Prostate gland (tissue), 2 donors: ENCODE measurements at regions not wholly inside any gene's neighbourhood (a gene's known extent, or its start where the extent isn't known, plus 50 kb on each side); places are given as distances from the start of the nearest gene placed in this dataset.

Experiments
- DNase-seq: peaks from one replicate; pipeline ENCODE4 v3.0.0-alpha.2; 2019; ENCODE audit warnings: low spot score
- H3K27ac ChIP-seq, 2 donors: fragments of 200-600 bp; sonication (generic); 2 replicates each; pipeline ENCODE4 v1.5.1; 2017 to 2019
- H3K27me3 ChIP-seq: fragments of 200-600 bp; sonication (generic); replicated peaks from 2 replicates; pipeline ENCODE4 v1.5.1; 2019; ENCODE audit not compliant: insufficient read depth
- H3K36me3 ChIP-seq, 2 donors: fragments of 200-600 bp; sonication (generic); 1 replicate in 1 of 2; 2 replicates in 1 of 2; pipeline versions ENCODE4 v1.5.1 to v1.8.1; 2017 to 2019
- H3K4me1 ChIP-seq: fragments of 200-600 bp; sonication (generic); replicated peaks from 2 replicates; pipeline ENCODE4 v1.5.1; 2019
- H3K4me3 ChIP-seq, 2 donors: fragments of 200-600 bp; sonication (generic); 2 replicates each; pipeline ENCODE4 v1.5.1; 2017 to 2019
- H3K9me3 ChIP-seq: fragments of 200-600 bp; sonication (generic); 2 replicates; pipeline ENCODE4 v1.5.1; 2017
- CTCF ChIP-seq, 4 experiments: fragments of 200-600 bp in 2 of 4; fragments of 450-650 bp in 2 of 4; sonication (generic) in 2 of 4; IDR thresholded peaks; 1 replicate in 3 of 4; 2 replicates in 1 of 4; pipeline ENCODE4 v1.5.1; 2016 to 2019; ENCODE audit warnings: antibody characterized with exemption in 4 of 4, mild to moderate bottlenecking in 2 of 4, moderate library complexity in 2 of 4
- POLR2A ChIP-seq: fragments of 450-650 bp; IDR thresholded peaks from one replicate; pipeline ENCODE4 v1.6.1; 2016; ENCODE audit warnings: antibody characterized with exemption, mild to moderate bottlenecking
- POLR2AphosphoS5 ChIP-seq: sonication (generic); formaldehyde crosslinking; IDR thresholded peaks from one replicate; pipeline ENCODE4 v1.6.1; 2017; ENCODE audit warnings: antibody characterized with exemption
- WGBS: methylation state at CpG from one replicate; pipeline ENCODE4 v1.1.5; 2018; 5-methylcytosine and 5-hydroxymethylcytosine counted together
- intact Hi-C: fragments of 100-400 bp; cut with DNase I; formaldehyde crosslinking; loops from one replicate; pipeline ENCODE4 v1.14.2; 2022

GRCh38 chr3:20809356-20809755 lies 623.4 kb upstream of the SGO1 start:
- Histone ChIP-seq H3K4me1 (no peaks in the 10 kb centered on the region), H3K9me3 (no peaks in the 10 kb centered on the region), H3K36me3 (no peaks in the 10 kb centered on the region), H3K27me3 (no peaks in the 10 kb centered on the region), H3K27ac (no peak overlapping the region), H3K4me3 (no peak overlapping the region)
- no peak for TF ChIP-seq POLR2AphosphoS5
- no peak for TF ChIP-seq CTCF (IDR thresholded peaks at IDR 0.05)
- TF ChIP-seq POLR2A, result no peak
- WGBS, result 89% methylated on average over 3 of the region's 3 CpGs
- intact Hi-C loops, result no loop called here
- DNase-seq, result no peak

GRCh38 chr3:20808864-20809263 lies 622.9 kb upstream of the SGO1 start:
- Histone ChIP-seq H3K4me3 (no peak overlapping the region), H3K9me3 (no peaks in the 10 kb centered on the region), H3K27me3 (no peaks in the 10 kb centered on the region), H3K27ac (no peak overlapping the region), H3K4me1 (no peaks in the 10 kb centered on the region), H3K36me3 (no peaks in the 10 kb centered on the region)
- no peak for TF ChIP-seq CTCF (IDR thresholded peaks at IDR 0.05)
- no peak for TF ChIP-seq POLR2AphosphoS5
- TF ChIP-seq POLR2A, result no peak
- no peak for DNase-seq
- intact Hi-C loops, result no loop called here
- 94% methylated on average over 2 of the region's 2 CpGs for WGBS

GRCh38 chr3:20798666-20799065 lies 612.7 kb upstream of the SGO1 start:
- Histone ChIP-seq H3K36me3 (no peaks in the 10 kb centered on the region), H3K27ac (no peak overlapping the region), H3K9me3 (no peaks in the 10 kb centered on the region), H3K4me1 (no peaks in the 10 kb centered on the region), H3K4me3 (no peak overlapping the region), H3K27me3 (no peaks in the 10 kb centered on the region)
- TF ChIP-seq POLR2A, result no peak
- TF ChIP-seq POLR2AphosphoS5, result no peak
- TF ChIP-seq CTCF (IDR thresholded peaks at IDR 0.05), result no peak
- WGBS, result 56% methylated on average over 1 of the region's 1 CpG
- intact Hi-C loops, result no loop called here
- DNase-seq, result no peak

- Histone ChIP-seq H3K4me3 (no peak overlapping the region), H3K36me3 (no peaks in the 10 kb centered on the region), H3K27me3 (no peaks in the 10 kb centered on the region), H3K9me3 (no peaks in the 10 kb centered on the region), H3K27ac (no peak overlapping the region), H3K4me1 (no peaks in the 10 kb centered on the region)
- TF ChIP-seq CTCF (IDR thresholded peaks at IDR 0.05), result no peak
- TF ChIP-seq POLR2A, result no peak
- no peak for TF ChIP-seq POLR2AphosphoS5
- intact Hi-C loops, result no loop called here
- WGBS, result 33% methylated on average over 4 of the region's 4 CpGs
- DNase-seq, result no peak
Observed at GRCh38 chr3:20787005-20787404, 601.0 kb upstream of the SGO1 start.

- 64% methylated on average over 1 of the region's 1 CpG for WGBS
- no peak for DNase-seq
- no peaks in the 10 kb centered on the region for H3K27me3 ChIP-seq
- H3K4me3 ChIP-seq, result no peak overlapping the region
- TF ChIP-seq POLR2A, result no peak
- TF ChIP-seq CTCF (IDR thresholded peaks at IDR 0.05), result no peak
- TF ChIP-seq POLR2AphosphoS5, result no peak
- no peaks in the 10 kb centered on the region for H3K4me1 ChIP-seq
- no peak overlapping the region for H3K27ac ChIP-seq
- H3K9me3 ChIP-seq, result no peaks in the 10 kb centered on the region
- no peaks in the 10 kb centered on the region for H3K36me3 ChIP-seq
- intact Hi-C loops, result no loop called here
Observed at GRCh38 chr3:20776692-20777091, 590.7 kb upstream of the SGO1 start.
